H9 (cell line): ENCODE measurements at regions not wholly inside any gene's neighbourhood (a gene's known extent, or its start where the extent isn't known, plus 50 kb on each side); places are given as distances from the start of the nearest gene placed in this dataset.

Experiments
- DNase-seq: peaks from one replicate; pipeline ENCODE4 v3.0.0-alpha.2; 2017
- H2AFZ ChIP-seq: one replicate; pipeline ENCODE4 v1.6.1; 2013; ENCODE audit warnings: mild to moderate bottlenecking, low read length, control low read depth, moderate library complexity
- H2AK5ac ChIP-seq: 2 replicates; pipeline ENCODE4 v1.6.1; 2013; ENCODE audit warnings: low read length, control low read depth, mixed read lengths; ENCODE audit not compliant: insufficient read length
- H2BK120ac ChIP-seq: one replicate; pipeline ENCODE4 v1.6.1; 2013; ENCODE audit warnings: low read depth, mild to moderate bottlenecking, low read length, control low read depth, inconsistent platforms; ENCODE audit not compliant: poor library complexity, severe bottlenecking
- H2BK12ac ChIP-seq: 2 replicates; pipeline ENCODE4 v1.6.1; 2013; ENCODE audit warnings: low read length, control low read depth, mixed read lengths, low read depth; ENCODE audit not compliant: insufficient read length
- H2BK15ac ChIP-seq: 2 replicates; pipeline ENCODE4 v1.6.1; 2013; ENCODE audit warnings: low read depth, low read length, control low read depth
- H2BK20ac ChIP-seq: one replicate; pipeline ENCODE4 v1.6.1; 2013; ENCODE audit warnings: low read depth, mild to moderate bottlenecking, low read length, control low read depth, inconsistent platforms; ENCODE audit not compliant: poor library complexity, severe bottlenecking
- H2BK5ac ChIP-seq: 2 replicates; pipeline ENCODE4 v1.6.1; 2013; ENCODE audit warnings: low read length, control low read depth, mixed read lengths; ENCODE audit not compliant: insufficient read length
- H3K14ac ChIP-seq: 2 replicates; pipeline ENCODE4 v1.6.1; 2013; ENCODE audit warnings: low read length, control low read depth; ENCODE audit not compliant: insufficient read depth
- H3K18ac ChIP-seq: 2 replicates; pipeline ENCODE4 v1.6.1; 2013; ENCODE audit warnings: low read depth, mild to moderate bottlenecking, mixed read lengths, low read length, control low read depth; ENCODE audit not compliant: insufficient read length
- H3K23ac ChIP-seq: 2 replicates; pipeline ENCODE4 v1.6.1; 2013; ENCODE audit warnings: low read length, control low read depth, mixed read lengths, low read depth; ENCODE audit not compliant: insufficient read length
- H3K23me2 ChIP-seq: 2 replicates; pipeline ENCODE4 v1.6.1; 2013; ENCODE audit warnings: low read depth, mild to moderate bottlenecking, mixed read lengths, low read length, control low read depth; ENCODE audit not compliant: insufficient read length, poor library complexity, severe bottlenecking
- H3K27ac ChIP-seq: 2 replicates; pipeline ENCODE4 v1.5.1; 2013; ENCODE audit warnings: low read length, control low read depth, mixed read lengths, low read depth; ENCODE audit not compliant: insufficient read length
- H3K27me3 ChIP-seq: 2 replicates; pipeline ENCODE4 v1.6.1; 2013; ENCODE audit warnings: low read length, control low read depth, inconsistent platforms; ENCODE audit not compliant: insufficient read depth
- H3K4ac ChIP-seq: 2 replicates; pipeline ENCODE4 v1.6.1; 2013; ENCODE audit warnings: low read depth, mild to moderate bottlenecking, control low read depth, inconsistent platforms, low read length, moderate library complexity
- H3K4me1 ChIP-seq: 2 replicates; pipeline ENCODE4 v1.6.1; 2013; ENCODE audit warnings: low read length, control low read depth, inconsistent platforms; ENCODE audit not compliant: insufficient read depth
- H3K4me2 ChIP-seq: 2 replicates; pipeline ENCODE4 v1.6.1; 2013; ENCODE audit warnings: low read length, control low read depth, mixed read lengths; ENCODE audit not compliant: insufficient read length, insufficient read depth
- H3K56ac ChIP-seq: 2 replicates; pipeline ENCODE4 v1.6.1; 2013; ENCODE audit warnings: low read depth, mild to moderate bottlenecking, mixed read lengths, low read length, control low read depth; ENCODE audit not compliant: insufficient read length
- H3K79me1 ChIP-seq: 2 replicates; pipeline ENCODE4 v1.6.1; 2013; ENCODE audit warnings: low read depth, mild to moderate bottlenecking, moderate library complexity, low read length, control low read depth, inconsistent platforms; ENCODE audit not compliant: insufficient read depth, poor library complexity, severe bottlenecking
- H3K79me2 ChIP-seq: 2 replicates; pipeline ENCODE4 v1.6.1; 2013; ENCODE audit warnings: low read length, control low read depth, inconsistent platforms; ENCODE audit not compliant: insufficient read depth
- H3K9ac ChIP-seq: 2 replicates; pipeline ENCODE4 v1.6.1; 2013; ENCODE audit warnings: low read length, control low read depth, mixed read lengths; ENCODE audit not compliant: insufficient read length; ENCODE audit errors: extremely low read depth
- H3K9me3 ChIP-seq: one replicate; pipeline ENCODE4 v1.6.1; 2013; ENCODE audit warnings: low read depth, low read length, inconsistent platforms; ENCODE audit not compliant: control insufficient read depth
- H3T11ph ChIP-seq: one replicate; pipeline ENCODE4 v1.6.1; 2013; ENCODE audit warnings: mild to moderate bottlenecking, low read length, control low read depth, inconsistent platforms
- H4K20me1 ChIP-seq: one replicate; pipeline ENCODE4 v1.6.1; 2013; ENCODE audit not compliant: control insufficient read depth, insufficient read length, insufficient read depth
- H4K5ac ChIP-seq: 2 replicates; pipeline ENCODE4 v1.6.1; 2013; ENCODE audit warnings: low read depth, mild to moderate bottlenecking, mixed read lengths, low read length, control low read depth; ENCODE audit not compliant: insufficient read length
- H4K8ac ChIP-seq: replicated peaks from 2 replicates; pipeline ENCODE4 v1.6.1; 2013; ENCODE audit warnings: low read length, control low read depth, mixed read lengths, low read depth; ENCODE audit not compliant: insufficient read length
- H4K91ac ChIP-seq: 2 replicates; pipeline ENCODE4 v1.6.1; 2013; ENCODE audit warnings: low read depth, mild to moderate bottlenecking, moderate library complexity, mixed read lengths, low read length, control low read depth; ENCODE audit not compliant: insufficient read length
- H3K27ac Mint-ChIP-seq, 3 experiments: 2 replicates in 2 of 3; 3 replicates in 1 of 3; pipeline ENCODE4 v1.8.0; 2020 to 2021; ENCODE audit warnings: mixed read lengths in 3 of 3, mild to moderate bottlenecking in 1 of 3, moderate library complexity in 1 of 3
- H3K27me3 Mint-ChIP-seq: 2 replicates; pipeline ENCODE4 v1.8.0; 2021; ENCODE audit warnings: low read depth, mild to moderate bottlenecking, moderate library complexity, mixed read lengths
- H3K36me3 Mint-ChIP-seq, 3 experiments: 2 replicates in 2 of 3; 3 replicates in 1 of 3; pipeline ENCODE4 v1.8.0; 2020 to 2021; ENCODE audit warnings: low read depth in 3 of 3, mixed read lengths in 3 of 3; ENCODE audit not compliant: insufficient read depth in 1 of 3
- H3K4me1 Mint-ChIP-seq, 2 experiments: 2 replicates each; pipeline ENCODE4 v1.8.0; 2020; ENCODE audit warnings: mixed read lengths in 2 of 2
- H3K4me3 Mint-ChIP-seq, 2 experiments: 2 replicates in 1 of 2; 3 replicates in 1 of 2; pipeline ENCODE4 v1.8.0; 2020 to 2021; ENCODE audit warnings: mild to moderate bottlenecking in 2 of 2, mixed read lengths in 2 of 2, moderate library complexity in 1 of 2
- H3K9me3 Mint-ChIP-seq, 2 experiments: 2 replicates in 1 of 2; 3 replicates in 1 of 2; pipeline ENCODE4 v1.8.0; 2020; ENCODE audit warnings: mild to moderate bottlenecking in 2 of 2, mixed read lengths in 2 of 2, moderate library complexity in 1 of 2
- CTCF ChIP-seq: fragments of 200-600 bp; sonication (generic); conservative IDR thresholded peaks from 3 replicates; pipeline ENCODE4 v1.8.0; 2021; ENCODE audit warnings: antibody characterized with exemption, mild to moderate bottlenecking
- WGBS: extraction: QIAGEN DNeasy Blood & Tissue Kit; methylation state at CpG from one replicate; pipeline ENCODE4 v1.1.7; 2013; ENCODE audit warnings: missing lambda C conversion rate, low lambda C conversion rate, mixed read lengths; ENCODE audit not compliant: insufficient read length; ENCODE audit errors: extremely low coverage; 5-methylcytosine and 5-hydroxymethylcytosine counted together

- WGBS: no CpG with 5 or more reads among the region's 3 CpGs
Measured at GRCh38 chr20:7492257-7492656, 448.0 kb downstream of the HAO1 start.

More at GRCh38 chr20:7492257-7492656, 448.0 kb downstream of the HAO1 start:
- Histone ChIP-seq H3K18ac (no peak overlapping the region), H3T11ph (no peak overlapping the region), H2BK12ac (no peak overlapping the region), H3K4ac (no peak overlapping the region), H2AK5ac (no peak overlapping the region), H3K9ac (no peak overlapping the region), H4K8ac (no peak overlapping the region), H3K79me2 (no peaks in the 10 kb centered on the region), H4K91ac (no peak overlapping the region), H3K23me2 (no peaks in the 10 kb centered on the region), H3K79me1 (no peaks in the 10 kb centered on the region), H3K56ac (no peak overlapping the region), H2BK5ac (no peak overlapping the region), H3K27ac (no peak overlapping the region), H3K27me3 (no peaks in the 10 kb centered on the region), H3K14ac (no peak overlapping the region), H4K20me1 (no peaks in the 10 kb centered on the region), H4K5ac (no peak overlapping the region), H2BK120ac (no peak overlapping the region), H3K23ac (no peak overlapping the region), H3K9me3 (no peaks in the 10 kb centered on the region), H2BK20ac (no peak overlapping the region), H3K4me2 (no peak overlapping the region), H2AFZ (no peak overlapping the region), H3K4me1 (no peaks in the 10 kb centered on the region), H2BK15ac (no peak overlapping the region)
- peaks cover 0 to 17% (median 5%) of the 10 kb centered on the region in 3 experiments; a peak in 5 of 7 replicates for H3K36me3 Mint-ChIP-seq
- DNase-seq: no peak
- H3K27ac Mint-ChIP-seq: no peak overlapping the region
- peaks cover 16 to 17% of the 10 kb centered on the region in 2 experiments for H3K9me3 Mint-ChIP-seq
- no peak for TF ChIP-seq CTCF
- no peaks in the 10 kb centered on the region; the same call in 1 of the 2 replicates for H3K27me3 Mint-ChIP-seq
- H3K4me3 Mint-ChIP-seq: no peak overlapping the region
- peaks cover 12 to 14% of the 10 kb centered on the region in 2 experiments for H3K4me1 Mint-ChIP-seq
